ENCODE measurements at regions not wholly inside any gene's neighbourhood (a gene's known extent, or its start where the extent isn't known, plus 50 kb on each side); places are given as distances from the start of the nearest gene placed in this dataset.
"Not testable (repeated sequence)": the region's sequence is repeated elsewhere in the genome, so short reads cannot be mapped to it uniquely, and the experiment has no call there.

GRCh38 chr1:157351800-157352199 lies 200.5 kb downstream of the FCRL5 start:
- H3K4me3 Mint-ChIP-seq; H3K27ac Mint-ChIP-seq; H3K36me3 Mint-ChIP-seq; DNase-seq (ENCODE audit: low spot score in 2 of 2); ATAC-seq (ENCODE audit: low read depth); H3K4me1 Mint-ChIP-seq; H3K9me3 Mint-ChIP-seq: not testable (repeated sequence)
- H3K27me3 Mint-ChIP-seq = peaks cover 15% of the 10 kb centered on the region

DNA sequence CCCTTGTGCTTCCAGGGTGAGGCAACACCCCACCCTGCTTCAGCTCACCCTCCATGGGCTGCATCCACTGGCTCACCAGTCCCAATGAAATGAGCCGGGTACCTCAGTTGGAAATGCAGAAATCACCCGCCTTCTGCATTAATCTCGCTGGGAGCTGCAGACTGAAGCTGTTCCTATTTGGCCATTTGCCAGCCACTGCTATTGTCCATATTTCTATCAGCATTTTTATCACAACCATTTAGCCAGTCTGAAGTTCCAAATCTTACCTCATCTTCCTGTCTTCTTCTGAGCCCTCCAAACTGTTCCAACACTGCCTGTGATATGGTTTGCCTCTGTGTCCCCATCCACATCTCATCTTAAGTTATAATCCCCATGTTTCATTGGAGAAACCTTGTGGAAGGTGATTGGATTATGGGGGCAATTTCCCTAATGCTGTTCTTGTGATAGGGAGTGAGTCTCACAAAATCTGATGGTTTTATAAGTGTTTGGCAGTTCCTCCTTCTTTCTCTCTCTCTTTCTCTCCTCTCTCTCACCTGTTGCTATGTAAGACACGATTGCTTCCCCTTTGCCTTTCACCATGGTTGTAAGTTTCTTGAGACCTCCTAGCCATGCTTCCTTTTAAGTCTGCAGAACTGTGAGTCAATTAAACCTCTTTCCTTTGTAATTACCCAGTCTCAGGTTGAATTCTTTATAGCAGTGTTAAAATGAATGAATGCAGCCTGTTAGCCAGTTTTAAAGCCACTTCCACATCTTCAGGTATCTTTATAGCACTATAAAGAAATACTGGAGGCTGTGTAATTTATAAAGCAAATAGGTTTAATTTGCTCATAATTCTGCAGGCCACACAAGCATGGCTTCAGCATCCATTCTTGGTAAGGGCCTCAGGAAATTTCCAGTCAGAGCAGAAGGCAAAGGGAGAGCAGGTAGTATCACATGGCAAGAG lies 203.5 kb downstream of the FCRL5 start:
- H3K4me3 Mint-ChIP-seq = no peak overlapping the region
- no peak overlapping the region for H3K27ac Mint-ChIP-seq
- no peak for DNase-seq (ENCODE audit: low spot score in 2 of 2)
- no peak for ATAC-seq (ENCODE audit: low read depth)
- H3K9me3 Mint-ChIP-seq = peaks cover 6% of the 10 kb centered on the region
- H3K4me1 Mint-ChIP-seq = no peaks in the 10 kb centered on the region
- peaks cover 32% of the 10 kb centered on the region for H3K27me3 Mint-ChIP-seq
- H3K36me3 Mint-ChIP-seq = peaks cover 12% of the 10 kb centered on the region

- ATAC-seq (ENCODE audit: low read depth) = no peak
- Mint-ChIP-seq H3K27me3 (peaks cover 32% of the 10 kb centered on the region), H3K9me3 (peaks cover 6% of the 10 kb centered on the region), H3K27ac (no peak overlapping the region), H3K4me1 (no peaks in the 10 kb centered on the region), H3K4me3 (no peak overlapping the region), H3K36me3 (peaks cover 12% of the 10 kb centered on the region)
- DNase-seq (ENCODE audit: low spot score in 2 of 2) = no peak
These were observed 204.8 kb downstream of the FCRL5 start for GRCh38 chr1:157347506-157347905.

- peaks cover 12% of the 10 kb centered on the region for H3K27me3 Mint-ChIP-seq
- H3K9me3 Mint-ChIP-seq; H3K36me3 Mint-ChIP-seq; H3K4me1 Mint-ChIP-seq; H3K4me3 Mint-ChIP-seq; H3K27ac Mint-ChIP-seq; DNase-seq (ENCODE audit: low spot score in 2 of 2); ATAC-seq (ENCODE audit: low read depth): not testable (repeated sequence)
These were observed 199.6 kb upstream of the ETV3 start for GRCh38 chr1:157337785-157338184.

DNA sequence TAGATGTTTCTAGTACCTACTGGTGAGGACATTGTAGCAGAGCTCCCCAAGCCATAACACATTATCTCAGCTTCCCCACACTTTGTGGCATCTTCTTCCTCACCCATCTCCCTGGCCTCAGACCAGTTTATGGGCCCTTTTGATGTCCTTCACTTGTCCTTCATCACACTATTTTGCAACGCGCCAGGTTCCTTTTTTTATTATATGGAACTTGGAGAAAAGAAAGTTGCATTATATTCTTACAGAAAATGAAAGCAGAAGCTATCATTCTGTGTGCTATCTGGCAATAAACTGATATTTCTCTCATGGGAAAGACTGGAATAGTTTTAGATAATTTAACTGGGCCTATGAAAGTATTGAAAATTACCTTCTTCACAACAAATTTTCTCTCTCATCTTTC lies 196.9 kb upstream of the ETV3 start:
- Mint-ChIP-seq H3K4me1 (peaks cover 4% of the 10 kb centered on the region), H3K27ac (no peak overlapping the region), H3K27me3 (peaks cover 15% of the 10 kb centered on the region), H3K9me3 (peaks cover 7% of the 10 kb centered on the region), H3K4me3 (no peak overlapping the region), H3K36me3 (no peaks in the 10 kb centered on the region)
- ATAC-seq (ENCODE audit: low read depth) (no peak), DNase-seq (ENCODE audit: low spot score in 2 of 2) (no peak)

DNA sequence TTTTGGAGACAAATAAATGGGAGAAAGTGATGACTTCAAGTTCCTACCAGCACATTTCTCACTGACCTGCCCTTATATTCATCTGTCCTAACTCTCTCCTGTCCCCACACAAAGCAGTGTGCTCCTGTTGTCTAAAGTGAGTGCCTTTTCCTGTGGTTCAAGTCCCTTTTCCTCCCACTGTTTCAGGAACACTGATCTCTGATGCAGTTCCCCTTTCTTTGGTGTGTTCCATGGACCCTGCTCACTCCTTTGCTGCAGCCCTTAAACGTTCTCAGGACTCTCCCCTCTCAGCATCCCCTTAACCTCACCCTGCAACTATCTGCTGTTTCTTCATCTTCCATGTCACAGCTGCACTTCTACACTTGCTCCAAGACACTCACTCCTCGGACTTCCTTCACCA lies 195.8 kb upstream of the ETV3 start:
- no peak for ATAC-seq (ENCODE audit: low read depth)
- H3K27ac Mint-ChIP-seq = no peak overlapping the region
- H3K9me3 Mint-ChIP-seq = peaks cover 7% of the 10 kb centered on the region
- H3K4me3 Mint-ChIP-seq = no peak overlapping the region
- H3K27me3 Mint-ChIP-seq = peaks cover 15% of the 10 kb centered on the region
- H3K4me1 Mint-ChIP-seq = peaks cover 4% of the 10 kb centered on the region
- no peaks in the 10 kb centered on the region for H3K36me3 Mint-ChIP-seq
- no peak for DNase-seq (ENCODE audit: low spot score in 2 of 2)

- not testable (repeated sequence) for DNase-seq (ENCODE audit: low spot score in 2 of 2); H3K36me3 Mint-ChIP-seq; ATAC-seq (ENCODE audit: low read depth); H3K4me3 Mint-ChIP-seq; H3K4me1 Mint-ChIP-seq; H3K27ac Mint-ChIP-seq; H3K9me3 Mint-ChIP-seq
- H3K27me3 Mint-ChIP-seq = peaks cover 10% of the 10 kb centered on the region
These were observed 192.0 kb upstream of the ETV3 start for GRCh38 chr1:157330177-157330576.

DNA sequence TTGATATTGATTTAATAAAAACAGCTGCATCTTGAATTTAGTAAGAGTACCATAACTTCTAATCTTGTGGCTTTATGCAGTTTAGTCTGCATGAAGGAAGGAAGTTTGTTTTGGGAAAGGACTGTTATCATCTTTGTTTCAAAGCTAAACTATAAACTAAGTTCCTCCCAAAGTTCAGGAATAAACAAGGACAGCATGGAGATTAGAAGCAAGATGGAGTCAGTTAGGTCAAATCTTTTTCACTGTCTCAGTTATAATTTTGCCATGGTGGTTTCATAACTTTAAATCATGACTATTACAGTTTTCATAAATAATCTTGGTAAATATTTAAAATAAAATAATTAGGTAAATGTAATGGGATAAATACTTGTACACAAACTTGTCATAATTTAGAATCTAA lies 189.9 kb upstream of the ETV3 start:
- H3K27me3 Mint-ChIP-seq; ATAC-seq (ENCODE audit: low read depth); H3K27ac Mint-ChIP-seq; H3K4me1 Mint-ChIP-seq; H3K4me3 Mint-ChIP-seq; DNase-seq (ENCODE audit: low spot score in 2 of 2); H3K36me3 Mint-ChIP-seq; H3K9me3 Mint-ChIP-seq: not testable (repeated sequence)

DNA sequence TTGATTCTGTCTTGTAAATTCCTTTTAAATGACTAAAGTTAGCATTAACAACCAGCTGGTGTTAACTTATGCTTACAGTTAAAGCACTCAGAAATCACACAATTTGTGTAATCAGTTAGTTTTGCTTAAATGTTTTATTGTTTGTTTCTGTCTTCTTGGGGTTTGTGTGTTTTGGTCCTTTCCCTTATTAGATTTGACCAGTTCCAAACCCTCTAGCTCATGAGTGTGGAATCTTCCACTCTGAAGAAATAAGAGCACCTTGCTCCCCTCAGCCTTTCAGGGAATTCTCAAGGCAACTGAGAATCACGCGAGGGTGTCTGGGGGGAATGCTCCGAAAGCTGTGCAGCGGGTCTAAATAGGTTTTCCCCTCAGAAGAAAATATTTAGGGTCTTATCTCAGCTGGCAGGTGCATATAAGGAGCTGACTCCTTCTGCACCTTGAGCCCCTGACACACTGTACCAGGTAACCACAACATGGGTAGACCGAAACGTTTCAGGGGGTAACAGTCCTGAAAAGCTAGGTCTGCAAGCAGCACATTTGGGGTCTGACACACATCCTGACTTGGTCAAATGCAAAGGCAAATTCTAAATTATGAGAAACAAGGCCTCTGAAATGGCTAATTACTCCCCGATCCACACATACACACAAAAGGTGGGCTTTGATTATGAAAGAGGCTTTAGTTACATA lies 188.1 kb upstream of the ETV3 start:
- H3K27ac Mint-ChIP-seq = no peak overlapping the region
- no peak overlapping the region for H3K4me3 Mint-ChIP-seq
- peaks cover 5% of the 10 kb centered on the region for H3K9me3 Mint-ChIP-seq
- H3K36me3 Mint-ChIP-seq = peaks cover 2% of the 10 kb centered on the region
- H3K4me1 Mint-ChIP-seq = no peaks in the 10 kb centered on the region
- DNase-seq (ENCODE audit: low spot score in 2 of 2) = no peak
- H3K27me3 Mint-ChIP-seq = peaks cover 5% of the 10 kb centered on the region
- ATAC-seq (ENCODE audit: low read depth) = no peak

DNA sequence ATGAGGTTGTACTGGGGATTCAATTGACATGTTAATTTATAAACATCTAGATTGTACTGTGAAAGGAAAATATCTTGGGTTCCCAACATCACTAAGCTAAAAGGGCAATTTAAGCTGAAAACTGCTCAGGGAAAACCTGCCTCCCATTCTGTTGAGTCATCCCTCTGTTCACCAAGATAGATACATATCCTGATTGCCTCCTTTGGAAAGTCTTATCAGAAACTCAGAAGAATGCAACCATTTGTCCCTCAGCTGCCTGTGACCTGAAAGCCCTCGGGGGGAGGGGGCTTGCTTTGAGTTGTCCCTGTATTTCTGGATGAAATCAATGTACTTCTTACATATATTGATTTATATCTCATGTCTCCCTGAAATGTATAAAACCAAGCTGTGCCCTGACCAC lies 187.0 kb upstream of the ETV3 start:
- H3K4me3 Mint-ChIP-seq = no peak overlapping the region
- H3K27ac Mint-ChIP-seq = no peak overlapping the region
- ATAC-seq (ENCODE audit: low read depth) (no peak), DNase-seq (ENCODE audit: low spot score in 2 of 2) (no peak)
- H3K9me3 Mint-ChIP-seq = peaks cover 11% of the 10 kb centered on the region
- H3K27me3 Mint-ChIP-seq = peaks cover 5% of the 10 kb centered on the region
- peaks cover 3% of the 10 kb centered on the region for H3K36me3 Mint-ChIP-seq
- H3K4me1 Mint-ChIP-seq = no peaks in the 10 kb centered on the region

- H3K4me1 Mint-ChIP-seq, H3K36me3 Mint-ChIP-seq: not testable (repeated sequence)
These were observed 183.8 kb upstream of the ETV3 start for GRCh38 chr1:157321972-157322371.

DNA sequence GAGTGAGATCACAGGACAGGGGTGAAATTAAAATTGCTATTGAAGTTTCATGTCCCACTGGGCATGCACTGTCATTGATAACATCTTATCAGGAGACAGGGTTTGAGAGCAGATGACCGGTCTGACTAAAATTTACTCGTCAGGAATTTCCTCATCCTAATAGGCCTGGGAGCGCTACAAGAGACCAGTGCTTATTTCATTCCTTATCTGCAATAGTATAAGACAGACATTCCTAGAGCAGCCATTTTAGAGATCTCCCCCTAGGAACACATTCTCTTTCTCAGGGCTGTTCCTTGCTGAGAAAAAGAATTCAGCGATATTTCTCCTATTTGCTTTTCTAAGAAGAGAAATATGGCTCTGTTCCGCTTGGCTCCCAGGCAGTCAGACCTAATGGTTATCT lies 181.4 kb upstream of the ETV3 start:
- Mint-ChIP-seq H3K27ac (no peak overlapping the region), H3K4me1 (no peaks in the 10 kb centered on the region), H3K9me3 (peaks cover 30% of the 10 kb centered on the region), H3K36me3 (peaks cover 11% of the 10 kb centered on the region), H3K27me3 (peaks cover 12% of the 10 kb centered on the region), H3K4me3 (no peak overlapping the region)
- no peak for DNase-seq (ENCODE audit: low spot score in 2 of 2)
- ATAC-seq (ENCODE audit: low read depth) = no peak

More at GRCh38 chr1:157321972-157322371, 183.8 kb upstream of the ETV3 start:
- not testable (repeated sequence) for H3K4me3 Mint-ChIP-seq; DNase-seq (ENCODE audit: low spot score in 2 of 2); ATAC-seq (ENCODE audit: low read depth); H3K27ac Mint-ChIP-seq; H3K27me3 Mint-ChIP-seq
- peaks cover 25% of the 10 kb centered on the region for H3K9me3 Mint-ChIP-seq

- H3K36me3 Mint-ChIP-seq = peaks cover 11% of the 10 kb centered on the region
- not testable (repeated sequence) for H3K4me1 Mint-ChIP-seq; H3K4me3 Mint-ChIP-seq; ATAC-seq (ENCODE audit: low read depth); H3K27ac Mint-ChIP-seq; DNase-seq (ENCODE audit: low spot score in 2 of 2)
- H3K27me3 Mint-ChIP-seq = peaks cover 19% of the 10 kb centered on the region
- peaks cover 27% of the 10 kb centered on the region for H3K9me3 Mint-ChIP-seq
These were observed 179.0 kb upstream of the ETV3 start for GRCh38 chr1:157317229-157317628.

DNA sequence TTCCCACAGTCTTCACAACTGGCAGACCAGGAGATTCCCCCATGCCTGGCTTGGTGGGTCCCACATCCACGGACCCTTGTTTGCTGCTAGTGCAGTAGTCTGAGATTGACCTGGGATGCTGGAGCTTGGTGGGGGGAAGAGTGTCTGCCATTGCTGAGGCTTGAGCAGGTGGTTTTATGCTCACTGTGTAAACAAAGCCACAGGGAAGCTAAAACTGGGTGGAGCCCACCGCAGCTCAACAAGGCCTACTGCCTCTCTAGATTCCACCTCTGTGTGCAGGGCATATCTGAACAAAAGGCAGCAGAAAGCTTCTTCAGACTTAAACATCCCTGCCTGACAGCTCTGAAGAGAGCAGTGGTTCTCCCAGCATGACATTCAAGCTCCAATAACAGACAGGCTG lies 177.3 kb upstream of the ETV3 start:
- ATAC-seq (ENCODE audit: low read depth) (no peak), DNase-seq (ENCODE audit: low spot score in 2 of 2) (no peak)
- peaks cover 17% of the 10 kb centered on the region for H3K27me3 Mint-ChIP-seq
- no peak overlapping the region for H3K27ac Mint-ChIP-seq
- H3K4me1 Mint-ChIP-seq = no peaks in the 10 kb centered on the region
- H3K4me3 Mint-ChIP-seq = no peak overlapping the region
- peaks cover 24% of the 10 kb centered on the region for H3K9me3 Mint-ChIP-seq
- peaks cover 9% of the 10 kb centered on the region for H3K36me3 Mint-ChIP-seq
